Transverse colon (tissue), 4 donors: ENCODE measurements at regions not wholly inside any gene's neighbourhood (a gene's known extent, or its start where the extent isn't known, plus 50 kb on each side); places are given as distances from the start of the nearest gene placed in this dataset.

ENCODE experiments used
- DNase-seq: peaks from one replicate; pipeline ENCODE4 v3.0.0-alpha.2; 2019
- H3K27ac ChIP-seq, 4 donors: fragments of 200-600 bp; sonication (generic); 2 replicates each; pipeline ENCODE4 v1.5.1; 2016 to 2018; ENCODE audit warnings: inconsistent platforms in 4 of 4
- H3K27me3 ChIP-seq: fragments of 200-600 bp; sonication (generic); 2 replicates; pipeline ENCODE4 v1.5.1; 2017; ENCODE audit warnings: inconsistent platforms
- H3K36me3 ChIP-seq, 4 donors: fragments of 200-600 bp; sonication (generic); 2 replicates each; pipeline ENCODE4 v1.5.1; 2017 to 2019; ENCODE audit warnings: inconsistent platforms in 4 of 4
- H3K4me1 ChIP-seq, 4 donors: fragments of 200-600 bp; sonication (generic); 2 replicates each; pipeline ENCODE4 v1.5.1; 2017 to 2020; ENCODE audit warnings: inconsistent platforms in 4 of 4
- H3K4me3 ChIP-seq, 4 donors: fragments of 200-600 bp; sonication (generic); 1 replicate in 1 of 4; 2 replicates in 3 of 4; pipeline versions ENCODE4 v1.5.1 to v1.6.1; 2017 to 2019; ENCODE audit warnings: inconsistent platforms in 4 of 4
- H3K9me3 ChIP-seq, 2 donors: fragments of 200-600 bp; sonication (generic); 2 replicates each; pipeline ENCODE4 v1.5.1; 2017 to 2019; ENCODE audit warnings: inconsistent platforms in 2 of 2
- CTCF ChIP-seq, 5 experiments: fragments of 200-600 bp in 3 of 5; fragments of 450-650 bp in 2 of 5; sonication (generic) in 3 of 5; IDR thresholded peaks; 1 replicate in 2 of 5; 2 replicates in 3 of 5; pipeline ENCODE4 v1.5.1; 2016 to 2017; ENCODE audit warnings: antibody characterized with exemption in 5 of 5, inconsistent platforms in 3 of 5, mild to moderate bottlenecking in 2 of 5, moderate library complexity in 1 of 5
- EP300 ChIP-seq: sonication (generic); formaldehyde crosslinking; IDR thresholded peaks from one replicate; pipeline ENCODE4 v1.6.1; 2017; ENCODE audit warnings: antibody characterized with exemption, low read depth
- POLR2A ChIP-seq: fragments of 450-650 bp; IDR thresholded peaks from one replicate; pipeline ENCODE4 v1.6.1; 2016; ENCODE audit warnings: antibody characterized with exemption, mild to moderate bottlenecking, moderate library complexity
- POLR2AphosphoS5 ChIP-seq, 3 donors: sonication (generic); formaldehyde crosslinking; IDR thresholded peaks; one replicate each; pipeline ENCODE4 v1.6.1; 2016; ENCODE audit warnings: antibody characterized with exemption in 3 of 3
- WGBS, 2 donors: methylation state at CpG; one replicate each; pipeline ENCODE4 v1.1.5; 2018; ENCODE audit warnings: low coverage in 1 of 2; 5-methylcytosine and 5-hydroxymethylcytosine counted together
- in situ Hi-C, 4 donors: fragments of 200-750 bp; cut with MboI; loops; one replicate each; pipeline versions ENCODE4 v1.15.0 to v1.15.1; 2017; ENCODE audit warnings: low sequenced_read_pairs in 3 of 4, low pct_ligation_motif_present in 1 of 4, low pct_unique_long_range_greater_than_20kb in 1 of 4
- intact Hi-C: fragments of 100-400 bp; cut with DNase I; formaldehyde crosslinking; loops from one replicate; pipeline ENCODE4 v1.15.1; 2023; ENCODE audit warnings: low total_unique reads

GRCh38 chr3:82329300-82329699 lies 567.9 kb upstream of the GBE1 start:
- WGBS, 2 donors: 68 to 91% methylated on average over 2 of the region's 2 CpGs
- H3K36me3 ChIP-seq: no peaks in the 10 kb centered on the region
- H3K27me3 ChIP-seq: no peaks in the 10 kb centered on the region
- no peaks in the 10 kb centered on the region for H3K4me1 ChIP-seq
- intact Hi-C loops (no loop called here), in situ Hi-C loops (no loop called here)
- no peak for DNase-seq
- no peak overlapping the region for H3K27ac ChIP-seq
- no peak for TF ChIP-seq POLR2A
- peak in 1 of 5 experiments; percentile 27 for TF ChIP-seq CTCF (IDR thresholded peaks at IDR 0.05)
- H3K9me3 ChIP-seq: peaks cover 0 to 4% of the 10 kb centered on the region in 2 donors
- H3K4me3 ChIP-seq: no peak overlapping the region

- TF ChIP-seq POLR2A (no peak), EP300 (no peak), POLR2AphosphoS5 (IDR thresholded peaks at IDR 0.05) (no peak)
- no peak overlapping the region for H3K4me3 ChIP-seq
- H3K27ac ChIP-seq: no peak overlapping the region
- intact Hi-C loops (no loop called here), in situ Hi-C loops (no loop called here)
- peaks cover 0 to 3% of the 10 kb centered on the region in 2 donors for H3K9me3 ChIP-seq
- H3K4me1 ChIP-seq: no peaks in the 10 kb centered on the region
- no peak for DNase-seq
- H3K27me3 ChIP-seq: no peaks in the 10 kb centered on the region
- 90 to 93% methylated on average over 1 of the region's 1 CpG for WGBS, 2 donors
- H3K36me3 ChIP-seq: no peaks in the 10 kb centered on the region
Measured at GRCh38 chr3:82311901-82312300, 550.5 kb upstream of the GBE1 start.

GRCh38 chr3:82308755-82309154 lies 547.3 kb upstream of the GBE1 start:
- intact Hi-C loops: no loop called here
- H3K27me3 ChIP-seq: no peaks in the 10 kb centered on the region
- H3K4me3 ChIP-seq: no peak overlapping the region
- no peaks in the 10 kb centered on the region for H3K4me1 ChIP-seq
- no peak for DNase-seq
- in situ Hi-C loops: no loop called here
- no peak for TF ChIP-seq POLR2AphosphoS5 (IDR thresholded peaks at IDR 0.05)
- TF ChIP-seq POLR2A: no peak
- 73 to 81% methylated on average over 6 to 7 of the region's 7 CpGs for WGBS, 2 donors
- no peaks in the 10 kb centered on the region for H3K9me3 ChIP-seq
- H3K36me3 ChIP-seq: no peaks in the 10 kb centered on the region
- H3K27ac ChIP-seq: no peak overlapping the region

- intact Hi-C loops (no loop called here), in situ Hi-C loops (no loop called here)
- H3K27me3 ChIP-seq: no peaks in the 10 kb centered on the region
- no peaks in the 10 kb centered on the region for H3K36me3 ChIP-seq
- DNase-seq: no peak
- H3K4me1 ChIP-seq: no peaks in the 10 kb centered on the region
- H3K9me3 ChIP-seq: no peaks in the 10 kb centered on the region
- TF ChIP-seq POLR2A (no peak), POLR2AphosphoS5 (IDR thresholded peaks at IDR 0.05) (no peak), EP300 (no peak), CTCF (IDR thresholded peaks at IDR 0.05) (no peak)
- 64 to 80% methylated on average over 1 of the region's 1 CpG for WGBS, 2 donors
- H3K27ac ChIP-seq: no peak overlapping the region
- H3K4me3 ChIP-seq: no peak overlapping the region
Measured at GRCh38 chr3:82306189-82306588, 544.7 kb upstream of the GBE1 start.

- no peaks in the 10 kb centered on the region for H3K36me3 ChIP-seq
- H3K9me3 ChIP-seq: no peaks in the 10 kb centered on the region
- in situ Hi-C loops: no loop called here
- H3K4me1 ChIP-seq: no peaks in the 10 kb centered on the region
- H3K27ac ChIP-seq: no peak overlapping the region
- no peak overlapping the region for H3K4me3 ChIP-seq
- DNase-seq: no peak
- no peaks in the 10 kb centered on the region for H3K27me3 ChIP-seq
- intact Hi-C loops: no loop called here
- 49 to 59% methylated on average over 3 of the region's 3 CpGs for WGBS, 2 donors
- TF ChIP-seq POLR2AphosphoS5 (IDR thresholded peaks at IDR 0.05): no peak
- no peak for TF ChIP-seq CTCF (IDR thresholded peaks at IDR 0.05)
- TF ChIP-seq POLR2A: no peak
- no peak for TF ChIP-seq EP300
Measured at GRCh38 chr3:82294609-82295008, 533.2 kb upstream of the GBE1 start.
